IMR-90 (cell line): ENCODE measurements at regions not wholly inside any gene's neighbourhood (a gene's known extent, or its start where the extent isn't known, plus 50 kb on each side); places are given as distances from the start of the nearest gene placed in this dataset.

ENCODE experiments used
- CEBPB ChIP-seq: IDR thresholded peaks from 2 replicates; pipeline ENCODE4 v1.6.1; 2012; ENCODE audit warnings: low read depth, low read length, improper control_type of control experiment
- MAFK ChIP-seq: IDR thresholded peaks from 2 replicates; pipeline ENCODE4 v1.6.1; 2012; ENCODE audit warnings: low read depth, low read length, improper control_type of control experiment
- MAZ ChIP-seq: IDR thresholded peaks from 2 replicates; pipeline ENCODE4 v1.6.1; 2012; ENCODE audit warnings: low read depth, mild to moderate bottlenecking, low read length, improper control_type of control experiment, moderate library complexity, borderline replicate concordance
- POLR2A ChIP-seq: IDR thresholded peaks from 2 replicates; pipeline ENCODE4 v1.6.1; 2012; ENCODE audit warnings: mild to moderate bottlenecking, low read depth, low read length
- RAD21 ChIP-seq: IDR thresholded peaks from 2 replicates; pipeline ENCODE4 v1.6.1; 2012; ENCODE audit warnings: low read length, improper control_type of control experiment
- RFX5 ChIP-seq: IDR thresholded peaks from 2 replicates; pipeline ENCODE4 v1.8.0; 2012; ENCODE audit warnings: low read depth, mild to moderate bottlenecking, low read length, moderate library complexity
- SMC3 ChIP-seq: fragments of 150-350 bp; IDR thresholded peaks from 2 replicates; pipeline ENCODE4 v1.6.1; 2016; ENCODE audit warnings: low read depth, mild to moderate bottlenecking, antibody characterized with exemption, low read length, moderate library complexity
- TF ChIP-seq, protein P1 (sequence below): fragments of 150-350 bp; IDR thresholded peaks from 2 replicates; pipeline ENCODE4 v1.6.1; 2016; ENCODE audit warnings: low read depth, mild to moderate bottlenecking, low read length, moderate library complexity, borderline replicate concordance
- TF ChIP-seq, protein P2 (sequence below): conservative IDR thresholded peaks from 2 replicates; pipeline ENCODE4 v1.5.1; 2012; ENCODE audit warnings: mild to moderate bottlenecking, low read depth, low read length, improper control_type of control experiment
- TF ChIP-seq, protein P3 (sequence below): fragments of 150-350 bp; IDR thresholded peaks from 2 replicates; pipeline ENCODE4 v1.6.1; 2017; ENCODE audit warnings: mild to moderate bottlenecking, antibody characterized with exemption, low read length, low read depth

DNA sequence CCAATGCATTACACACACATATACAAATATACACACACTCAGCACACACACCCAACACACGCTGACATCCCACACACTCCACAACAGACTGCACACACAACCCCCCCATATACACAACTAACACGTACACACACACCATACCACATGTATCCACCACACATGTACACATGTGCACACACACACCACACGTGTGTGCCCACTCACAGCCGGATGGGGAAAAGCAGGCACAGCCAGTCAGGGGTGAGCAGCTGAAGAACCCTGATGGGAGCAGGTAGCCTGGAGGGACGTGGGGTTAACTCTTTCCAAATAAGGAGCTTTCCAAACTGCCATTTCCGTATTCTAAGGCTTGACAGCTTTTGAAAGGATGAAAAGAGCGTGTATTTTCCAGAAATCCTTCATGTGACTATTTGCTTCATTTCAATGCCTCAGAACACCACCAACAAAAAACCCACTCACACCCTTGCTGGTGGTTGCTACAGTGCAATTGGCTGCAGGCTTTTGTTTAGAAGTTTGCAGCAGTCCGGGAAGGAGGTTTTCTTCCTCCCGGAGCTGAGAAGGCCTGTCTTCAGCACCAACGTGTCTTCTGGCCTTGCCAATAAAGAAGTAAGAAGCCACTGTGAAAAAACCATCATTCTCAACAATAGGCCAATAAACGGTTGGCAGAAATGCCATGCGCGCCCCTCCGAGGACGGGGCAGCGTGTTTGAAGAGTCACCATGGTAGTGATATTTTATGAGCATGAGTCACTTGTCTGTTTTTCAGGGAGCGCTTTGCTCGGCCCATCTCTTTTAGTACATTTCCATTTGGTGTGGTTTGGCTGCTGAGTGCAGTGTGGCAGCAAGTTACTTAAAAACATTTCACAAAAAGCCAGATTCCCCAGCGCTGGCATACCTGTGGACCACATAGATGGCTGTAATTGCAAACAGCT lies 131.3 kb upstream of the GMDS start:
- TF ChIP-seq RFX5 (no peak), RAD21 (no peak), SMC3 (no peak), POLR2A (no peak), MAZ (no peak), MAFK (no peak), CEBPB (no peak)
- TF ChIP-seq, protein P1, sequence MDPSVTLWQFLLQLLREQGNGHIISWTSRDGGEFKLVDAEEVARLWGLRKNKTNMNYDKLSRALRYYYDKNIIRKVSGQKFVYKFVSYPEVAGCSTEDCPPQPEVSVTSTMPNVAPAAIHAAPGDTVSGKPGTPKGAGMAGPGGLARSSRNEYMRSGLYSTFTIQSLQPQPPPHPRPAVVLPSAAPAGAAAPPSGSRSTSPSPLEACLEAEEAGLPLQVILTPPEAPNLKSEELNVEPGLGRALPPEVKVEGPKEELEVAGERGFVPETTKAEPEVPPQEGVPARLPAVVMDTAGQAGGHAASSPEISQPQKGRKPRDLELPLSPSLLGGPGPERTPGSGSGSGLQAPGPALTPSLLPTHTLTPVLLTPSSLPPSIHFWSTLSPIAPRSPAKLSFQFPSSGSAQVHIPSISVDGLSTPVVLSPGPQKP: no peak
- TF ChIP-seq, protein P2, sequence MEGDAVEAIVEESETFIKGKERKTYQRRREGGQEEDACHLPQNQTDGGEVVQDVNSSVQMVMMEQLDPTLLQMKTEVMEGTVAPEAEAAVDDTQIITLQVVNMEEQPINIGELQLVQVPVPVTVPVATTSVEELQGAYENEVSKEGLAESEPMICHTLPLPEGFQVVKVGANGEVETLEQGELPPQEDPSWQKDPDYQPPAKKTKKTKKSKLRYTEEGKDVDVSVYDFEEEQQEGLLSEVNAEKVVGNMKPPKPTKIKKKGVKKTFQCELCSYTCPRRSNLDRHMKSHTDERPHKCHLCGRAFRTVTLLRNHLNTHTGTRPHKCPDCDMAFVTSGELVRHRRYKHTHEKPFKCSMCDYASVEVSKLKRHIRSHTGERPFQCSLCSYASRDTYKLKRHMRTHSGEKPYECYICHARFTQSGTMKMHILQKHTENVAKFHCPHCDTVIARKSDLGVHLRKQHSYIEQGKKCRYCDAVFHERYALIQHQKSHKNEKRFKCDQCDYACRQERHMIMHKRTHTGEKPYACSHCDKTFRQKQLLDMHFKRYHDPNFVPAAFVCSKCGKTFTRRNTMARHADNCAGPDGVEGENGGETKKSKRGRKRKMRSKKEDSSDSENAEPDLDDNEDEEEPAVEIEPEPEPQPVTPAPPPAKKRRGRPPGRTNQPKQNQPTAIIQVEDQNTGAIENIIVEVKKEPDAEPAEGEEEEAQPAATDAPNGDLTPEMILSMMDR: no peak
- TF ChIP-seq, protein P3, sequence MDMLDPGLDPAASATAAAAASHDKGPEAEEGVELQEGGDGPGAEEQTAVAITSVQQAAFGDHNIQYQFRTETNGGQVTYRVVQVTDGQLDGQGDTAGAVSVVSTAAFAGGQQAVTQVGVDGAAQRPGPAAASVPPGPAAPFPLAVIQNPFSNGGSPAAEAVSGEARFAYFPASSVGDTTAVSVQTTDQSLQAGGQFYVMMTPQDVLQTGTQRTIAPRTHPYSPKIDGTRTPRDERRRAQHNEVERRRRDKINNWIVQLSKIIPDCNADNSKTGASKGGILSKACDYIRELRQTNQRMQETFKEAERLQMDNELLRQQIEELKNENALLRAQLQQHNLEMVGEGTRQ: no peak
